Esophagus mucosa (tissue), 1 donor: ENCODE measurements at regions not wholly inside any gene's neighbourhood (a gene's known extent, or its start where the extent isn't known, plus 50 kb on each side); places are given as distances from the start of the nearest gene placed in this dataset.

Source experiments
- ATAC-seq: fragments of 200-7000 bp; cut with Tn5 transposase; one replicate; pipeline ENCODE4 v1.9.1; 2020
- donor health status: DM: yes; HTN: yes; CAD: no.

DNA sequence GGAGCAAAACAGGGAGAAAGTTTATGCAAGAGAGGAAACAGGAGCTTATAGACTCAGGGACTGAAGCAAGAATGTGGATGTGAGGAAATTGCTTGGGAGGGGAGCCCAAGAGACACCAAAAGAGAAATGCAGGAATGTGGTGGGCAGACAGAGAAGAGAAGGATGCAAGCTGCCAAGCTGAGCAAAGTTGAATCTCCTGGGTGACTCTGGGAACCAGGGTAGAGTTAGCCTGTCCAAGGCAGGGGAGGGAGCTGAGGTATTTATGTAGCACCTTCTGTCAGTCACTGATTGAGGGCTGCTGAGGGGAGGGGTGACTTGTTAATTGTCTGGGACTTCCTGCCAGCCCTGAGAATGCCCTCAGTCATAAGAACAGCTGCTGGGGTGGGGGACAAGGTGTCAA lies 464.3 kb downstream of the NBAS start:
- ATAC-seq = no peak

DNA sequence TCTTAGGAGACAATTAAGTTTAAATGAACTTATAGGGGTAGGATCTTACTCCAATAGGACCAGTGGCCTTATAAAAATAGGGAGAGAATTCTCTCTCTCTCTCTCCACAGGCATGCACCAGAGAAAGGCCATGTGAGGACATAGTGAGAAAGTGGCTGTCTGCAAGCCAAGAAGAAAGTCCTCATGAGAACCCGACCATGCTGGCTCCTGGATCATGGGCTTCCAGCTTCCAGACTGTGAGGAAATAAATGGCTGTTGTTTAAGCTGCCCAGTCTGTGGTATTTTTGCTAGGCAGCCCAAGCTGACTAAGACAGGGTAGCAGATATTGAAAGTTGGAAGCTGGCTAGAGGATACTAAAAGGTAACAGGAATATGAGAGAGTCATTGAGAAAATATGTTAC lies 454.0 kb downstream of the NBAS start:
- ATAC-seq = no peak

DNA sequence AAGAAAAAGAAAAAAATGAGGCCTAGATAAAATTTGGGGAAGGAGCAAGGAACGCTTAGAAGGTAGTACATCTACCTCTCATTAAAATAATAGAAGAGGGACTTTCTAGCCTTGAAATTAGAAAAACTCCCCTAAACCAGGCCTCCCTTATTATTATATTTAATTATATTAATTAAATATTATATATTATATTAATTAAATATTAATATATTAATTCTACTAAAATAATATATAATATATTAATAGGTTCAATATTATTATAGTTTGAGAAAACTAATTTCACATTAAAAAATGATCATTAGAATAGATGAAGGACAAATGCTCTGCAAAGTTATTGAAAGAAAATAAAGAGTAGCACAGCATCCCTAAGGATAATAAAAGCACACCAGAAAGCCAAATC lies 449.4 kb downstream of the NBAS start:
- ATAC-seq = no peak

DNA sequence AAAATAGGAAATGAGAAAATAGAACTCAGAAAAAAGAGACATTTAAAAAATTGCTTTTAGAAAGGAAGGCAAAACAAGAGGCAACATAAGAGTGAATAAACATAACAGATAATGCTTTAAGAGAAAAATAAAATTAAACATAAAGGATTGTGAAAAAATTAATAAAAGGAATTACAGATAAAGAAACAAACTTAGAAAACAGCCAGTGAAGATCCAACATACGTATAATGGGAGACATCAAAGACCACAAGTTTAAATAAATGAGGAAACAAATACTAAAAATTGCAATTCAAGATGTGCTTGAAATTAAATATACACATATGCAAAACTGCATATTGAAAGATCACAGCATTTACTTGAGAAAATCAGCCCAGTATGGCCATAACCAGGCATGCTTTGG lies 448.9 kb downstream of the NBAS start:
- no peak for ATAC-seq

- ATAC-seq = no peak
Measured at GRCh38 chr2:15115776-15116175, 445.4 kb downstream of the NBAS start.

DNA sequence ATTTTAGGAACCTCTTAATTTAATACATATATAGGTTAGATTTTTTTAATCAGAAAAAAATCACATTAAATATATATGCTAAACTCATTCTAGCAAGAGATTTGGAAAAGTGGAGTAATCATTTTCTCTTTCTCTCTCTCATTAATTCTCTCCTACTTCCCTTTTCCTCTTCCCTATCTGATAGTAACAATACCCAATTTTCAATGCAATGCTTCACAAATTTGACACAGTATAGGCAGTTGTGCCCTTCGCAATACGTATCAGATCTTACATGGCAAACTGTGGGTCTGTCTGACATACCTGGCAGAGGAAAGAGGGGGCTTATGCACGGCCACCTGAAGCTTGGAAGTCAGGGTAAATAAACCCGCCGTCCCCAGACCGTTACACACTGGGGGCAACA lies 444.3 kb downstream of the NBAS start:
- no peak for ATAC-seq
